Activated naive CD4-positive, alpha-beta T cell treated with anti-CD3 and anti-CD28 coated beads, Interleukin-2, amount 50 U/mL, for 72 hours (primary cell): ENCODE measurements at regions not wholly inside any gene's neighbourhood (a gene's known extent, or its start where the extent isn't known, plus 50 kb on each side); places are given as distances from the start of the nearest gene placed in this dataset.
A peak's percentile ranks its signal among the peaks of the same experiment; 100 is the strongest.
"Not testable (repeated sequence)": the region's sequence is repeated elsewhere in the genome, so short reads cannot be mapped to it uniquely, and the experiment has no call there.

Experiments used
- ATAC-seq, 2 donors: fragments of 150-1000 bp; cut with Tn5 transposase; 2 replicates each; pipeline ENCODE4 v1.10.0; 2021; ENCODE audit warnings: mild to moderate bottlenecking in 2 of 2, moderate library complexity in 2 of 2
- DNase-seq, 2 donors: peaks; one replicate each; pipeline ENCODE4 v3.0.0; 2021 to 2022; ENCODE audit warnings: low spot score in 2 of 2
- H3K27ac Mint-ChIP-seq, 2 donors: one replicate each; pipeline ENCODE4 v1.8.0; 2022; ENCODE audit warnings: mild to moderate bottlenecking in 2 of 2, mixed read lengths in 2 of 2
- H3K36me3 Mint-ChIP-seq, 2 donors: one replicate each; pipeline ENCODE4 v1.8.0; 2022; ENCODE audit warnings: mixed read lengths in 2 of 2
- H3K9me3 Mint-ChIP-seq, 2 donors: one replicate each; pipeline ENCODE4 v1.8.0; 2022; ENCODE audit warnings: mixed read lengths in 2 of 2

GRCh38 chr21:14842601-14843000 lies 222.2 kb downstream of the NRIP1 start:
- no peak for DNase-seq
- peaks cover 5 to 13% of the 10 kb centered on the region in 2 donors for H3K36me3 Mint-ChIP-seq
- no peak for ATAC-seq

GRCh38 chr21:14841511-14842472 lies 223.0 kb downstream of the NRIP1 start:
- ATAC-seq: no peak

More at GRCh38 chr21:14842601-14843000, 222.2 kb downstream of the NRIP1 start:
- no peak overlapping the region for H3K27ac Mint-ChIP-seq
- H3K9me3 Mint-ChIP-seq: peaks cover 5 to 24% of the 10 kb centered on the region in 2 donors

GRCh38 chr21:14838400-14838799 lies 226.4 kb downstream of the NRIP1 start:
- no peak for DNase-seq
- peaks cover 5 to 6% of the 10 kb centered on the region in 2 donors for H3K9me3 Mint-ChIP-seq
- H3K27ac Mint-ChIP-seq: no peak overlapping the region
- no peaks in the 10 kb centered on the region for H3K36me3 Mint-ChIP-seq
- no peak for ATAC-seq

More at GRCh38 chr21:14841511-14842472, 223.0 kb downstream of the NRIP1 start:
- H3K9me3 Mint-ChIP-seq: peaks cover 5 to 21% of the 10 kb centered on the region in 2 donors
- no peak for DNase-seq
- no peak overlapping the region for H3K27ac Mint-ChIP-seq
- H3K36me3 Mint-ChIP-seq: peaks cover 3 to 10% of the 10 kb centered on the region in 2 donors

GRCh38 chr21:14836950-14837349 lies 227.8 kb downstream of the NRIP1 start:
- H3K27ac Mint-ChIP-seq: no peak overlapping the region
- H3K36me3 Mint-ChIP-seq: no peaks in the 10 kb centered on the region
- ATAC-seq (peak in 1 of 2 donors; percentile 29), DNase-seq (no peak)
- H3K9me3 Mint-ChIP-seq: peaks cover 0 to under 1% of the 10 kb centered on the region in 2 donors

- no peak overlapping the region for H3K27ac Mint-ChIP-seq
- ATAC-seq (no peak), DNase-seq (no peak)
- no peaks in the 10 kb centered on the region for H3K36me3 Mint-ChIP-seq
- H3K9me3 Mint-ChIP-seq: no peaks in the 10 kb centered on the region
Measured at GRCh38 chr21:14833666-14834351, 231.0 kb downstream of the NRIP1 start.

- Mint-ChIP-seq H3K9me3 (no peaks in the 10 kb centered on the region), H3K27ac (no peak overlapping the region), H3K36me3 (no peaks in the 10 kb centered on the region)
- DNase-seq (no peak), ATAC-seq (no peak)
Measured at GRCh38 chr21:14833241-14833640, 231.6 kb downstream of the NRIP1 start.

GRCh38 chr21:14830307-14830706 lies 234.5 kb downstream of the NRIP1 start:
- Mint-ChIP-seq H3K36me3 (no peaks in the 10 kb centered on the region), H3K27ac (no peak overlapping the region), H3K9me3 (no peaks in the 10 kb centered on the region)
- DNase-seq (no peak), ATAC-seq (no peak)

- DNase-seq (no peak), ATAC-seq (no peak)
- peak overlapping the region in 1 of 2 donors; percentile 41 for H3K27ac Mint-ChIP-seq
- H3K9me3 Mint-ChIP-seq: no peaks in the 10 kb centered on the region
- H3K36me3 Mint-ChIP-seq: no peaks in the 10 kb centered on the region
Measured at GRCh38 chr21:14829685-14830084, 235.1 kb downstream of the NRIP1 start.

- no peak for ATAC-seq
Measured at GRCh38 chr21:14827468-14827867, 237.3 kb downstream of the NRIP1 start.

GRCh38 chr21:14826630-14827029 lies 238.2 kb downstream of the NRIP1 start:
- Mint-ChIP-seq H3K9me3 (no peaks in the 10 kb centered on the region), H3K27ac (no peak overlapping the region), H3K36me3 (no peaks in the 10 kb centered on the region)
- ATAC-seq (no peak), DNase-seq (no peak)

More at GRCh38 chr21:14827468-14827867, 237.3 kb downstream of the NRIP1 start:
- DNase-seq: no peak
- Mint-ChIP-seq H3K27ac (no peak overlapping the region), H3K9me3 (no peaks in the 10 kb centered on the region), H3K36me3 (no peaks in the 10 kb centered on the region)

GRCh38 chr21:14825514-14825974 lies 239.3 kb downstream of the NRIP1 start:
- ATAC-seq (peak in 1 of 2 donors; percentile 90), DNase-seq (no peak)
- Mint-ChIP-seq H3K9me3 (no peaks in the 10 kb centered on the region), H3K27ac (no peak overlapping the region), H3K36me3 (no peaks in the 10 kb centered on the region)

- Mint-ChIP-seq H3K27ac (no peak overlapping the region), H3K9me3 (no peaks in the 10 kb centered on the region), H3K36me3 (no peaks in the 10 kb centered on the region)
- ATAC-seq (no peak), DNase-seq (no peak)
Measured at GRCh38 chr21:14824126-14824525, 240.7 kb downstream of the NRIP1 start.

- DNase-seq (no peak), ATAC-seq (no peak)
- H3K9me3 Mint-ChIP-seq: peaks cover 0 to 5% of the 10 kb centered on the region in 2 donors
- H3K27ac Mint-ChIP-seq: no peak overlapping the region
- no peaks in the 10 kb centered on the region for H3K36me3 Mint-ChIP-seq
Measured at GRCh38 chr21:14817311-14817710, 247.5 kb downstream of the NRIP1 start.

GRCh38 chr21:14814991-14815390 lies 249.8 kb downstream of the NRIP1 start:
- DNase-seq (no peak), ATAC-seq (no peak)
- Mint-ChIP-seq H3K36me3 (peaks cover 5 to 8% of the 10 kb centered on the region in 2 donors), H3K9me3 (peaks cover 7 to 11% of the 10 kb centered on the region in 2 donors), H3K27ac (no peak overlapping the region)

GRCh38 chr21:14814282-14814681 lies 250.5 kb downstream of the NRIP1 start:
- no peak overlapping the region for H3K27ac Mint-ChIP-seq
- ATAC-seq (no peak), DNase-seq (no peak)

GRCh38 chr21:14804170-14804569 lies 258.1 kb upstream of the SAMSN1 start:
- ATAC-seq, DNase-seq, H3K27ac Mint-ChIP-seq: not testable (repeated sequence)
- H3K36me3 Mint-ChIP-seq: peaks cover 10 to 24% of the 10 kb centered on the region in 2 donors
- peaks cover 7 to 18% of the 10 kb centered on the region in 2 donors for H3K9me3 Mint-ChIP-seq

More at GRCh38 chr21:14814282-14814681, 250.5 kb downstream of the NRIP1 start:
- Mint-ChIP-seq H3K36me3 (peaks cover 5 to 8% of the 10 kb centered on the region in 2 donors), H3K9me3 (peaks cover 7 to 11% of the 10 kb centered on the region in 2 donors)

GRCh38 chr21:14797543-14797942 lies 251.4 kb upstream of the SAMSN1 start:
- DNase-seq (no peak), ATAC-seq (no peak)
- no peak overlapping the region for H3K27ac Mint-ChIP-seq
- H3K36me3 Mint-ChIP-seq: peaks cover 10 to 36% of the 10 kb centered on the region in 2 donors
- peaks cover 34 to 35% of the 10 kb centered on the region in 2 donors for H3K9me3 Mint-ChIP-seq
